ENCODE measurements at regions not wholly inside any gene's neighbourhood (a gene's known extent, or its start where the extent isn't known, plus 50 kb on each side); places are given as distances from the start of the nearest gene placed in this dataset.

DNA sequence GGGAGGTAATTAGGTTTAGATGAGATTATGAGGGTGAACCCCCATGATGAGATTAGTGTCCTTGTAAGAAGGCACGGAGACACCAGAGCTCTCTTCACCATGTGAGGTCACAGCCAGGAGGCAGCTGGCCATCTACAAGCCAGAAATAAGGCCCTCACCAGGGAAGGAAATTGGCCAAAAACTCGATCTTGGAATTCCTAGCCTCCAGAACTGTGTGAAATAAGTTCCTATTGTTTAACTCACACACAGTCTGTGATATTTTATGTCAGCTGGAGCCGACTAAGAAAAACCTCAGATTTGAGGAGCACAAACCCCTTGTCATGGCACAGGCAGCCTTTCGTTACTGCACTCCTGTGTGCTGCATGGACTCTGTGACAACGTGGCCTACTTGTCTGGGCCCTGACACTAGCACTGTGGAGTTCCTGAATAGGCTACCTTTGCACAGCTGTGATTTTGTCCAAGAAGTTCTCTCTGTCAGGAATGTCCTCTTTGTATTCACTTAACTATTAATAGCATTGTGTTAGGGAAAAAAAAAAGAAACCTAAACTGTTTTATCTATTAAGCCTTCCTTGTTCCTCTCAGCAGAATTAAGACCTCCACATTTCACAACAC, 319.8 kb downstream of the TDRD15 start:
- TF ChIP-seq, protein P1, sequence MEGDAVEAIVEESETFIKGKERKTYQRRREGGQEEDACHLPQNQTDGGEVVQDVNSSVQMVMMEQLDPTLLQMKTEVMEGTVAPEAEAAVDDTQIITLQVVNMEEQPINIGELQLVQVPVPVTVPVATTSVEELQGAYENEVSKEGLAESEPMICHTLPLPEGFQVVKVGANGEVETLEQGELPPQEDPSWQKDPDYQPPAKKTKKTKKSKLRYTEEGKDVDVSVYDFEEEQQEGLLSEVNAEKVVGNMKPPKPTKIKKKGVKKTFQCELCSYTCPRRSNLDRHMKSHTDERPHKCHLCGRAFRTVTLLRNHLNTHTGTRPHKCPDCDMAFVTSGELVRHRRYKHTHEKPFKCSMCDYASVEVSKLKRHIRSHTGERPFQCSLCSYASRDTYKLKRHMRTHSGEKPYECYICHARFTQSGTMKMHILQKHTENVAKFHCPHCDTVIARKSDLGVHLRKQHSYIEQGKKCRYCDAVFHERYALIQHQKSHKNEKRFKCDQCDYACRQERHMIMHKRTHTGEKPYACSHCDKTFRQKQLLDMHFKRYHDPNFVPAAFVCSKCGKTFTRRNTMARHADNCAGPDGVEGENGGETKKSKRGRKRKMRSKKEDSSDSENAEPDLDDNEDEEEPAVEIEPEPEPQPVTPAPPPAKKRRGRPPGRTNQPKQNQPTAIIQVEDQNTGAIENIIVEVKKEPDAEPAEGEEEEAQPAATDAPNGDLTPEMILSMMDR (conservative IDR thresholded peaks at IDR 0.05 in 1 of 2, IDR thresholded peaks at IDR 0.05 in 1 of 2; ENCODE audit: low read depth in 1 of 2, low read length in 2 of 2), result no peak
- TF ChIP-seq EZH2 (IDR thresholded peaks at IDR 0.05; ENCODE audit: low read length, missing control alignments), result no peak
